Panc1 (cell line): ENCODE measurements at regions not wholly inside any gene's neighbourhood (a gene's known extent, or its start where the extent isn't known, plus 50 kb on each side); places are given as distances from the start of the nearest gene placed in this dataset.

Source experiments
- ATAC-seq: fragments of 200-7000 bp; cut with Tn5 transposase; 2 replicates; pipeline ENCODE4 v1.9.1; 2020; ENCODE audit warnings: mild to moderate bottlenecking, moderate library complexity
- BruUV-seq: library from RNA; stranded (reverse); fragments of 400-500 nt; replicated peaks from 2 replicates; lab custom pipeline; 2021; lab: Mats Ljungman, UMichigan
- CTCF ChIA-PET: fragments of 300-600 bp; sonication (Branson Sonifier 250); formaldehyde crosslinking; loops from one replicate; lab custom pipeline; 2022; ENCODE audit warnings: antibody characterized with exemption; lab: Charles Lee
- POLR2A ChIA-PET: fragments of 300-600 bp; sonication (Branson Sonifier 250); formaldehyde crosslinking; loops from one replicate; lab custom pipeline; 2022; ENCODE audit warnings: antibody characterized with exemption; lab: Charles Lee
- DNase-seq: peaks from one replicate; pipeline ENCODE4 v3.0.0-alpha.2; 2010; ENCODE audit warnings: low read depth, low spot score
- H3K27ac ChIP-seq: 2 replicates; pipeline ENCODE4 v1.5.1; 2011; ENCODE audit warnings: mild to moderate bottlenecking, low read length, inconsistent platforms
- H3K27me3 ChIP-seq: fragments of 200-500 bp; sonication (Bioruptor generic); 2 replicates; pipeline ENCODE4 v1.6.0; 2014; ENCODE audit warnings: low read length, inconsistent platforms; ENCODE audit not compliant: control insufficient read depth, insufficient read depth
- H3K36me3 ChIP-seq: fragments of 200-500 bp; sonication (Bioruptor generic); 2 replicates; pipeline ENCODE4 v1.5.1; 2014; ENCODE audit warnings: inconsistent platforms, mild to moderate bottlenecking, low read length, moderate library complexity; ENCODE audit not compliant: control insufficient read depth, insufficient read depth
- H3K4me1 ChIP-seq: 2 replicates; pipeline ENCODE4 v1.5.1; 2011; ENCODE audit warnings: inconsistent platforms, mild to moderate bottlenecking, low read length, moderate library complexity; ENCODE audit not compliant: control insufficient read depth, insufficient read depth
- H3K4me3 ChIP-seq, 2 experiments: 2 replicates each; pipeline ENCODE4 v1.5.1; 2011 to 2012; ENCODE audit warnings: low read depth in 2 of 2, low read length in 2 of 2, mild to moderate bottlenecking in 2 of 2, inconsistent platforms in 1 of 2, moderate library complexity in 1 of 2
- H3K9me3 ChIP-seq: fragments of 200-500 bp; sonication (Bioruptor generic); 2 replicates; pipeline ENCODE4 v1.5.1; 2014; ENCODE audit warnings: low read depth, mild to moderate bottlenecking, inconsistent platforms, low read length, moderate library complexity; ENCODE audit not compliant: control insufficient read depth, insufficient read depth
- POLR2AphosphoS5 ChIP-seq: IDR thresholded peaks from 2 replicates; pipeline ENCODE4 v1.6.1; 2012; ENCODE audit warnings: mild to moderate bottlenecking, low read depth, low read length, moderate library complexity
- SIN3A ChIP-seq: IDR thresholded peaks from 2 replicates; pipeline ENCODE4 v1.6.1; 2012; ENCODE audit warnings: low read depth, mild to moderate bottlenecking, low read length, moderate library complexity, borderline replicate concordance; ENCODE audit not compliant: insufficient read depth
- TCF7L2 ChIP-seq: IDR thresholded peaks from 2 replicates; pipeline ENCODE4 v1.6.1; 2011; ENCODE audit warnings: mild to moderate bottlenecking, low read depth, low read length, inconsistent platforms
- in situ Hi-C: cut with HindIII; loops from 2 replicates; pipeline ENCODE4 v1.10.0; 2016; ENCODE audit warnings: low sequenced_read_pairs, low pct_unique_long_range_greater_than_20kb
- intact Hi-C: fragments of 100-400 bp; cut with micrococcal nuclease; formaldehyde crosslinking; loops from one replicate; pipeline ENCODE4 v1.10.0; 2022; ENCODE audit not compliant: unreplicated experiment
- TF ChIP-seq, protein P1 (sequence below), 2 experiments: IDR thresholded peaks; 2 replicates each; pipeline ENCODE4 v1.6.1; 2011 to 2012; ENCODE audit warnings: low read depth in 2 of 2, control low read depth in 1 of 2, low read length in 1 of 2, mild to moderate bottlenecking in 1 of 2, moderate library complexity in 1 of 2; ENCODE audit not compliant: insufficient read depth in 1 of 2
- TF ChIP-seq, protein P2 (sequence below): fragments of 450-650 bp; IDR thresholded peaks from 2 replicates; pipeline ENCODE4 v1.5.1; 2017; ENCODE audit warnings: mild to moderate bottlenecking

GRCh38 chr3:135851201-135852081 lies 114.1 kb upstream of the PPP2R3A start:
- no peak overlapping the region for H3K27ac ChIP-seq
- ChIA-PET POLR2A (no interaction called here), CTCF (no interaction called here)
- intact Hi-C loops (no loop called here), in situ Hi-C loops (no loop called here)
- TF ChIP-seq, protein P1, sequence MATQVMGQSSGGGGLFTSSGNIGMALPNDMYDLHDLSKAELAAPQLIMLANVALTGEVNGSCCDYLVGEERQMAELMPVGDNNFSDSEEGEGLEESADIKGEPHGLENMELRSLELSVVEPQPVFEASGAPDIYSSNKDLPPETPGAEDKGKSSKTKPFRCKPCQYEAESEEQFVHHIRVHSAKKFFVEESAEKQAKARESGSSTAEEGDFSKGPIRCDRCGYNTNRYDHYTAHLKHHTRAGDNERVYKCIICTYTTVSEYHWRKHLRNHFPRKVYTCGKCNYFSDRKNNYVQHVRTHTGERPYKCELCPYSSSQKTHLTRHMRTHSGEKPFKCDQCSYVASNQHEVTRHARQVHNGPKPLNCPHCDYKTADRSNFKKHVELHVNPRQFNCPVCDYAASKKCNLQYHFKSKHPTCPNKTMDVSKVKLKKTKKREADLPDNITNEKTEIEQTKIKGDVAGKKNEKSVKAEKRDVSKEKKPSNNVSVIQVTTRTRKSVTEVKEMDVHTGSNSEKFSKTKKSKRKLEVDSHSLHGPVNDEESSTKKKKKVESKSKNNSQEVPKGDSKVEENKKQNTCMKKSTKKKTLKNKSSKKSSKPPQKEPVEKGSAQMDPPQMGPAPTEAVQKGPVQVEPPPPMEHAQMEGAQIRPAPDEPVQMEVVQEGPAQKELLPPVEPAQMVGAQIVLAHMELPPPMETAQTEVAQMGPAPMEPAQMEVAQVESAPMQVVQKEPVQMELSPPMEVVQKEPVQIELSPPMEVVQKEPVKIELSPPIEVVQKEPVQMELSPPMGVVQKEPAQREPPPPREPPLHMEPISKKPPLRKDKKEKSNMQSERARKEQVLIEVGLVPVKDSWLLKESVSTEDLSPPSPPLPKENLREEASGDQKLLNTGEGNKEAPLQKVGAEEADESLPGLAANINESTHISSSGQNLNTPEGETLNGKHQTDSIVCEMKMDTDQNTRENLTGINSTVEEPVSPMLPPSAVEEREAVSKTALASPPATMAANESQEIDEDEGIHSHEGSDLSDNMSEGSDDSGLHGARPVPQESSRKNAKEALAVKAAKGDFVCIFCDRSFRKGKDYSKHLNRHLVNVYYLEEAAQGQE (IDR thresholded peaks at IDR 0.05; ENCODE audit: insufficient read depth in 1 of 2, low read depth in 2 of 2, low read length in 1 of 2): no peak
- no peak for DNase-seq
- H3K9me3 ChIP-seq: no peaks in the 10 kb centered on the region
- no peak for ATAC-seq
- no TSS peak for BruUV-seq
- no peak overlapping the region for H3K4me3 ChIP-seq
- H3K36me3 ChIP-seq: no peaks in the 10 kb centered on the region
- no peaks in the 10 kb centered on the region for H3K4me1 ChIP-seq
- H3K27me3 ChIP-seq: no peaks in the 10 kb centered on the region

DNA sequence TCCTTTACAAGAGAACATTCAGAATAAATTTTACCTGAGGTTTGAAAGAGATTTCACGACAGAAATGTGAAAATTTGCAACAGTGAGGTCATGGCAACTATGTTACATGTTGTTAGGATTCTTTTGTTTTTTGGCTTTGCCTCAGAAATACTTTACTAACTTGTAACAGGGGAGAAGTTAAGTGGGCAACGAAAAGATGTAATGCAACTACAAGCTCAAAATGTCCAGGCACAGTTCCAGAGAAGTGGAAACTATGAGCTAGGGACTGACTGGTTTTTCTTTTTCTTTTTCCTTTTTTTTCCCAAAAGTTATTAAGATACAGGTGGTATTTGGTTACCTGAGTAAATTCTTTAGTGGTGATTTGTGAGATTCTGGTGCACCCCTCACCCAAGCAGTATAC lies 111.5 kb upstream of the PPP2R3A start:
- Histone ChIP-seq H3K36me3 (no peaks in the 10 kb centered on the region), H3K4me3 (no peak overlapping the region), H3K9me3 (no peaks in the 10 kb centered on the region), H3K27me3 (no peaks in the 10 kb centered on the region), H3K4me1 (no peaks in the 10 kb centered on the region), H3K27ac (no peak overlapping the region)
- CTCF ChIA-PET: no interaction called here
- ATAC-seq (no peak), DNase-seq (no peak)
- POLR2A ChIA-PET: no interaction called here
- in situ Hi-C loops (no loop called here), intact Hi-C loops (no loop called here)
- no TSS peak for BruUV-seq
- TF ChIP-seq, protein P1 (IDR thresholded peaks at IDR 0.05; ENCODE audit: insufficient read depth in 1 of 2, low read depth in 2 of 2, low read length in 1 of 2): no peak
- TF ChIP-seq, protein P2, sequence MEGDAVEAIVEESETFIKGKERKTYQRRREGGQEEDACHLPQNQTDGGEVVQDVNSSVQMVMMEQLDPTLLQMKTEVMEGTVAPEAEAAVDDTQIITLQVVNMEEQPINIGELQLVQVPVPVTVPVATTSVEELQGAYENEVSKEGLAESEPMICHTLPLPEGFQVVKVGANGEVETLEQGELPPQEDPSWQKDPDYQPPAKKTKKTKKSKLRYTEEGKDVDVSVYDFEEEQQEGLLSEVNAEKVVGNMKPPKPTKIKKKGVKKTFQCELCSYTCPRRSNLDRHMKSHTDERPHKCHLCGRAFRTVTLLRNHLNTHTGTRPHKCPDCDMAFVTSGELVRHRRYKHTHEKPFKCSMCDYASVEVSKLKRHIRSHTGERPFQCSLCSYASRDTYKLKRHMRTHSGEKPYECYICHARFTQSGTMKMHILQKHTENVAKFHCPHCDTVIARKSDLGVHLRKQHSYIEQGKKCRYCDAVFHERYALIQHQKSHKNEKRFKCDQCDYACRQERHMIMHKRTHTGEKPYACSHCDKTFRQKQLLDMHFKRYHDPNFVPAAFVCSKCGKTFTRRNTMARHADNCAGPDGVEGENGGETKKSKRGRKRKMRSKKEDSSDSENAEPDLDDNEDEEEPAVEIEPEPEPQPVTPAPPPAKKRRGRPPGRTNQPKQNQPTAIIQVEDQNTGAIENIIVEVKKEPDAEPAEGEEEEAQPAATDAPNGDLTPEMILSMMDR: no peak
- TF ChIP-seq TCF7L2 (no peak), POLR2AphosphoS5 (no peak), SIN3A (no peak)
